ENCODE measurements at regions not wholly inside any gene's neighbourhood (a gene's known extent, or its start where the extent isn't known, plus 50 kb on each side); places are given as distances from the start of the nearest gene placed in this dataset.

- TF ChIP-seq CTCF (IDR thresholded peaks at IDR 0.05) (no peak), RCOR1 (IDR thresholded peaks at IDR 0.05; ENCODE audit: low read length) (no peak)
Measured at GRCh38 chr3:73719413-73719851, 94.7 kb upstream of the PDZRN3 start (continued).

- no peak overlapping the region; the same call in 1 of the 2 replicates for H3K4me2 ChIP-seq
- no peak for DNase-seq
- no peaks in the 10 kb centered on the region for H4K20me1 ChIP-seq (ENCODE audit: insufficient read depth)
- ChIA-PET POLR2A (no interaction called here), CTCF (interaction anchor here (1.3 kb wide), 1 partner anchor 11 kb away, joined by 3 read pairs; no protein-coding TSS in a partner anchor)
- H3K9me3 ChIP-seq = no peaks in the 10 kb centered on the region
- H3K4me3 ChIP-seq (ENCODE audit: low read depth in 2 of 2, low read length in 1 of 2) = no peak overlapping the region
- H2AFZ ChIP-seq (ENCODE audit: low read depth) = no peak overlapping the region
- no peak overlapping the region; a peak in 1 of 4 replicates for H3K27ac ChIP-seq (ENCODE audit: low read depth in 2 of 2, low read length in 1 of 2)
- peaks cover 0 to 9% of the 10 kb centered on the region in 2 experiments; a peak in 2 of 4 replicates for H3K4me1 ChIP-seq (ENCODE audit: control insufficient read depth in 1 of 2, insufficient read depth in 2 of 2, low read depth in 1 of 2, low read length in 1 of 2)
- H3K9me2 ChIP-seq = no peaks in the 10 kb centered on the region
- H3K9ac ChIP-seq = no peak overlapping the region
- no peaks in the 10 kb centered on the region for H3K27me3 ChIP-seq (ENCODE audit: insufficient read depth)
- WGBS (ENCODE audit: low lambda C conversion rate) = 58% methylated on average over 5 of the region's 5 CpGs
- no peak for TF ChIP-seq TEAD4 (IDR thresholded peaks at IDR 0.05; ENCODE audit: borderline replicate concordance, insufficient read depth)
- no peak for TF ChIP-seq GABPA (IDR thresholded peaks at IDR 0.05; ENCODE audit: low read depth)
- TF ChIP-seq TCF12 (IDR thresholded peaks at IDR 0.05) = no peak
- no peak for TF ChIP-seq ZBTB33 (IDR thresholded peaks at IDR 0.05; ENCODE audit: borderline replicate concordance, low read depth)
- no peak for TF ChIP-seq POLR2AphosphoS5 (IDR thresholded peaks at IDR 0.05; ENCODE audit: low read depth, low read length)
- TF ChIP-seq RCOR1 (IDR thresholded peaks at IDR 0.05; ENCODE audit: low read length) = no peak
- no peak for TF ChIP-seq FOSL2 (IDR thresholded peaks at IDR 0.05; ENCODE audit: borderline replicate concordance, low read depth)
- no peak for TF ChIP-seq CTCF (IDR thresholded peaks at IDR 0.05)
- no peaks in the 10 kb centered on the region for H3F3A ChIP-seq (replicated peaks; ENCODE audit: insufficient read depth)
- no peaks in the 10 kb centered on the region for H3K79me2 ChIP-seq (ENCODE audit: insufficient read depth)
- no peaks in the 10 kb centered on the region for H3K36me3 ChIP-seq (replicated peaks in 1 of 2; ENCODE audit: control insufficient read depth in 1 of 2, insufficient read depth in 2 of 2, low read length in 1 of 2)
Measured at GRCh38 chr3:73718326-73719110, 93.8 kb upstream of the PDZRN3 start.
